ENCODE measurements at regions not wholly inside any gene's neighbourhood (a gene's known extent, or its start where the extent isn't known, plus 50 kb on each side); places are given as distances from the start of the nearest gene placed in this dataset.
A peak's percentile ranks its signal among the peaks of the same experiment; 100 is the strongest.

- CTCF ChIA-PET, result no interaction called here
- BruUV-seq (replicated peaks), result no TSS peak
- in situ Hi-C loops (cut with MboI; ENCODE audit: low sequenced_read_pairs), result no loop called here
Observed at GRCh38 chr6:165090242-165090641, 219.2 kb downstream of the C6orf118 start.

More at GRCh38 chr6:165090242-165090641, 219.2 kb downstream of the C6orf118 start:
- Histone ChIP-seq H3K23ac (ENCODE audit: low read depth, low read length) (no peak overlapping the region), H3K9ac (ENCODE audit: low read depth, low read length) (no peak overlapping the region), H3K9me1 (ENCODE audit: insufficient read depth, low read length) (no peaks in the 10 kb centered on the region), H3K27ac (ENCODE audit: insufficient read depth, low read length) (no peak overlapping the region), H2AK9ac (replicated peaks; ENCODE audit: low read depth, low read length, poor library complexity) (no peak overlapping the region), H4K91ac (ENCODE audit: insufficient read depth, low read depth, low read length) (no peak overlapping the region), H2BK15ac (ENCODE audit: low read depth, low read length) (no peak overlapping the region), H4K8ac (ENCODE audit: low read depth in 2 of 2, low read length in 2 of 2) (no peak overlapping the region), H3K14ac (replicated peaks; ENCODE audit: low read depth, low read length) (no peak overlapping the region), H4K20me1 (ENCODE audit: insufficient read depth, low read length) (no peaks in the 10 kb centered on the region), H3K4me1 (ENCODE audit: control insufficient read depth, insufficient read depth, low read length) (no peaks in the 10 kb centered on the region), H3K56ac (ENCODE audit: extremely low read depth, insufficient read depth, low read length) (no peak overlapping the region), H3K4me3 (ENCODE audit: insufficient read depth, low read depth, low read length) (no peak overlapping the region), H2BK20ac (ENCODE audit: low read depth, low read length) (no peak overlapping the region), H3K9me3 (ENCODE audit: control insufficient read depth, insufficient read depth, low read length) (peaks cover 18% of the 10 kb centered on the region), H3K36me3 (ENCODE audit: control insufficient read depth, insufficient read depth, low read length) (no peaks in the 10 kb centered on the region), H3K27me3 (ENCODE audit: control insufficient read depth, insufficient read depth, low read length) (no peaks in the 10 kb centered on the region), H3K79me1 (ENCODE audit: low read depth in 1 of 2, low read length in 2 of 2) (no peaks in the 10 kb centered on the region), H3K18ac (ENCODE audit: low read depth, low read length) (no peak overlapping the region), H2BK5ac (ENCODE audit: low read depth, low read length, poor library complexity, severe bottlenecking) (no peak overlapping the region), H3K4ac (ENCODE audit: low read depth, low read length) (no peak overlapping the region), H2BK120ac (ENCODE audit: low read depth, low read length) (no peak overlapping the region), H3K4me2 (ENCODE audit: low read depth, low read length) (no peak overlapping the region), H2AFZ (replicated peaks; ENCODE audit: low read length, poor library complexity) (no peak overlapping the region), H4K5ac (ENCODE audit: low read depth, low read length) (no peak overlapping the region), H2AK5ac (ENCODE audit: low read depth, low read length) (no peak overlapping the region)
- POLR2A ChIA-PET (ENCODE audit: unreplicated experiment), result no interaction called here
- intact Hi-C loops (cut with micrococcal nuclease) (no loop called here), dilution Hi-C loops (cut with HindIII; ENCODE audit: low sequenced_read_pairs, unreplicated experiment) (no loop called here)
- ATAC-seq (ENCODE audit: low read depth), result peak; percentile 37; the same call in 1 of the 2 replicates
- TF ChIP-seq MXI1 (IDR thresholded peaks at IDR 0.05; ENCODE audit: borderline replicate concordance, low read depth, low read length) (no peak), CEBPB (IDR thresholded peaks at IDR 0.05; ENCODE audit: low read depth, low read length) (no peak)
- DNase-seq, result no peak
- WGBS, 2 experiments (ENCODE audit: extremely low coverage in 2 of 2, insufficient read length in 1 of 2), result no CpG with 5 or more reads among the region's 8 CpGs

Data from IMR-90 (cell line).